ENCODE measurements at regions not wholly inside any gene's neighbourhood (a gene's known extent, or its start where the extent isn't known, plus 50 kb on each side); places are given as distances from the start of the nearest gene placed in this dataset.
A peak's percentile ranks its signal among the peaks of the same experiment; 100 is the strongest.

- TF ChIP-seq CHAMP1 (IDR thresholded peaks at IDR 0.05) (peak; percentile 83; the same call in 1 of the 2 replicates), TRIM24 (IDR thresholded peaks at IDR 0.05) (peak in 1 of 2 experiments; percentile 52; a peak in 2 of 4 replicates), ZNF212 (CRISPR knock-in tag; IDR thresholded peaks at IDR 0.05) (no peak), FOSL1 (tag; conservative IDR thresholded peaks at IDR 0.05) (peak; percentile 48), ETS2 (tag; IDR thresholded peaks at IDR 0.05; ENCODE audit: borderline replicate concordance, poor library complexity, severe bottlenecking) (no peak), ZNF57 (CRISPR knock-in tag; IDR thresholded peaks at IDR 0.05) (no peak), BCLAF1 (IDR thresholded peaks at IDR 0.05; ENCODE audit: borderline replicate concordance in 1 of 2, control insufficient read depth in 1 of 2, low read depth in 2 of 2, low read length in 1 of 2) (no peak), NFIC (IDR thresholded peaks at IDR 0.05) (peak; percentile 60), ZNF316 (IDR thresholded peaks at IDR 0.05) (no peak), NR2C1 (IDR thresholded peaks at IDR 0.05) (no peak), NR2C1 (tag; IDR thresholded peaks at IDR 0.05) (peak; percentile 27; the same call in 1 of the 2 replicates), ILF3 (IDR thresholded peaks at IDR 0.05; ENCODE audit: borderline replicate concordance) (no peak), GATAD2A (IDR thresholded peaks at IDR 0.05) (no peak), ETS1 (conservative IDR thresholded peaks at IDR 0.05; ENCODE audit: control insufficient read depth, low read depth, low read length) (no peak)
These were observed 66.4 kb upstream of the KIF13A start (continued) for GRCh38 chr6:18053555-18054445.
